SK-N-SH treated with all-trans-retinoic acid at 6 μM for 48 hours (cell line): ENCODE measurements at regions not wholly inside any gene's neighbourhood (a gene's known extent, or its start where the extent isn't known, plus 50 kb on each side); places are given as distances from the start of the nearest gene placed in this dataset.

Source experiments
- ARNTL ChIP-seq: fragments of 450-650 bp; formaldehyde crosslinking; IDR thresholded peaks from 2 replicates; pipeline ENCODE4 v1.5.0; 2020; ENCODE audit warnings: low read depth, mild to moderate bottlenecking, moderate library complexity, borderline replicate concordance
- BACH2 ChIP-seq: fragments of 250-450 bp; sonication (Bioruptor Pico); IDR thresholded peaks from 2 replicates; pipeline ENCODE4 v1.9.0; 2021; ENCODE audit warnings: mild to moderate bottlenecking, borderline replicate concordance
- CREB5 ChIP-seq: fragments of 250-450 bp; sonication (Bioruptor Pico); IDR thresholded peaks from 2 replicates; pipeline ENCODE4 v1.5.1; 2020; ENCODE audit warnings: low read depth, mild to moderate bottlenecking, moderate library complexity
- ESRRG ChIP-seq: fragments of 250-450 bp; sonication (Bioruptor Pico); IDR thresholded peaks from 2 replicates; pipeline ENCODE4 v1.6.1; 2021; ENCODE audit warnings: mild to moderate bottlenecking
- GLIS3 ChIP-seq: fragments of 250-450 bp; sonication (Bioruptor Pico); IDR thresholded peaks from 2 replicates; pipeline ENCODE4 v1.5.0; 2020; ENCODE audit warnings: mild to moderate bottlenecking, moderate library complexity
- PATZ1 ChIP-seq: fragments of 250-450 bp; sonication (Bioruptor Pico); IDR thresholded peaks from 2 replicates; pipeline ENCODE4 v1.8.0; 2020; ENCODE audit warnings: mild to moderate bottlenecking, moderate library complexity, borderline replicate concordance
- PPARA ChIP-seq: fragments of 250-450 bp; sonication (Bioruptor Pico); IDR thresholded peaks from 2 replicates; pipeline ENCODE4 v1.5.0; 2020; ENCODE audit warnings: mild to moderate bottlenecking, borderline replicate concordance
- RARB ChIP-seq: fragments of 250-450 bp; sonication (Bioruptor Pico); IDR thresholded peaks from 2 replicates; pipeline ENCODE4 v1.8.0; 2021; ENCODE audit warnings: mild to moderate bottlenecking, moderate library complexity
- TCF4 ChIP-seq: fragments of 250-450 bp; sonication (Bioruptor Pico); IDR thresholded peaks from 2 replicates; pipeline ENCODE4 v1.8.0; 2021; ENCODE audit warnings: mild to moderate bottlenecking, moderate library complexity, borderline replicate concordance
- TOX ChIP-seq: fragments of 250-450 bp; sonication (Bioruptor Pico); IDR thresholded peaks from 2 replicates; pipeline ENCODE4 v1.8.0; 2021; ENCODE audit warnings: mild to moderate bottlenecking, moderate library complexity, borderline replicate concordance
- TSHZ2 ChIP-seq: fragments of 250-450 bp; sonication (Bioruptor Pico); IDR thresholded peaks from 2 replicates; pipeline ENCODE4 v1.5.0; 2020; ENCODE audit warnings: mild to moderate bottlenecking, moderate library complexity
- ZC3H10 ChIP-seq: fragments of 250-450 bp; sonication (Bioruptor Pico); IDR thresholded peaks from 2 replicates; pipeline ENCODE4 v1.5.1; 2021; ENCODE audit warnings: mild to moderate bottlenecking, moderate library complexity
- ZFP3 ChIP-seq: fragments of 250-450 bp; sonication (Bioruptor Pico); IDR thresholded peaks from 2 replicates; pipeline ENCODE4 v1.5.0; 2020; ENCODE audit warnings: mild to moderate bottlenecking, moderate library complexity
- ZNF565 ChIP-seq: fragments of 450-650 bp; formaldehyde crosslinking; conservative IDR thresholded peaks from 2 replicates; pipeline ENCODE4 v1.5.0; 2020; ENCODE audit warnings: low read depth, mild to moderate bottlenecking, moderate library complexity

- no peak for TF ChIP-seq PATZ1
- no peak for TF ChIP-seq TSHZ2 (CRISPR knock-in tag)
- TF ChIP-seq BACH2 (CRISPR knock-in tag): no peak
- no peak for TF ChIP-seq TCF4 (CRISPR knock-in tag)
- TF ChIP-seq PPARA (CRISPR knock-in tag): no peak
- no peak for TF ChIP-seq ZC3H10
- TF ChIP-seq ZFP3 (CRISPR knock-in tag): no peak
- TF ChIP-seq ESRRG: no peak
- no peak for TF ChIP-seq ZNF565
- no peak for TF ChIP-seq RARB (CRISPR knock-in tag)
- TF ChIP-seq CREB5 (CRISPR knock-in tag): no peak
- TF ChIP-seq TOX (CRISPR knock-in tag): no peak
- no peak for TF ChIP-seq ARNTL
- no peak for TF ChIP-seq GLIS3 (CRISPR knock-in tag)
Observed at GRCh38 chr16:87033021-87033471, 284.1 kb downstream of the C16orf95 start.
